ENCODE measurements at regions not wholly inside any gene's neighbourhood (a gene's known extent, or its start where the extent isn't known, plus 50 kb on each side); places are given as distances from the start of the nearest gene placed in this dataset.

- TF ChIP-seq FOXA1 (IDR thresholded peaks at IDR 0.05) (no peak), PKNOX1 (IDR thresholded peaks at IDR 0.05) (no peak), ELF4 (IDR thresholded peaks at IDR 0.05) (no peak), SUZ12 (IDR thresholded peaks at IDR 0.05) (no peak), NFRKB (IDR thresholded peaks at IDR 0.05) (no peak), FOXM1 (IDR thresholded peaks at IDR 0.05; ENCODE audit: borderline replicate concordance) (no peak), HDGF (IDR thresholded peaks at IDR 0.05; ENCODE audit: borderline replicate concordance) (no peak), ARNT (IDR thresholded peaks at IDR 0.05) (no peak), LEF1 (IDR thresholded peaks at IDR 0.05; ENCODE audit: borderline replicate concordance) (no peak), CTBP1 (IDR thresholded peaks at IDR 0.05; ENCODE audit: borderline replicate concordance) (no peak), BHLHE40 (IDR thresholded peaks at IDR 0.05; ENCODE audit: borderline replicate concordance) (no peak), ZNF384 (IDR thresholded peaks at IDR 0.05) (no peak), SP1 (IDR thresholded peaks at IDR 0.05) (no peak), FOXK2 (IDR thresholded peaks at IDR 0.05) (no peak), L3MBTL2 (conservative IDR thresholded peaks at IDR 0.05) (no peak), TARDBP (IDR thresholded peaks at IDR 0.05) (no peak)
- DNase-seq (ENCODE audit: extremely low spot score), result no peak
- CTCF ChIA-PET, result no interaction called here
- POLR2A ChIA-PET, result no interaction called here
Observed at GRCh38 chr13:65615506-65615905, 1614.6 kb downstream of the PCDH9 start.

- ChIA-PET POLR2A (no interaction called here), CTCF (interaction anchor here (0.9 to 1.0 kb wide), 2 partner anchors 16 to 18 kb away, joined by 3 to 4 read pairs; no protein-coding TSS in a partner anchor)
- TF ChIP-seq LEF1 (IDR thresholded peaks at IDR 0.05; ENCODE audit: borderline replicate concordance), result no peak
- TF ChIP-seq SUZ12 (IDR thresholded peaks at IDR 0.05), result no peak
- peak; percentile 67 for DNase-seq (ENCODE audit: extremely low spot score)
Observed at GRCh38 chr13:65613004-65613403, 1617.1 kb downstream of the PCDH9 start.

GRCh38 chr13:65609350-65609749 lies 1620.8 kb downstream of the PCDH9 start:
- ChIA-PET CTCF (no interaction called here), POLR2A (no interaction called here)
- DNase-seq (ENCODE audit: extremely low spot score), result no peak
- TF ChIP-seq ARNT (IDR thresholded peaks at IDR 0.05) (no peak), TARDBP (IDR thresholded peaks at IDR 0.05) (no peak), L3MBTL2 (conservative IDR thresholded peaks at IDR 0.05) (no peak), FOXA1 (IDR thresholded peaks at IDR 0.05) (no peak), NFRKB (IDR thresholded peaks at IDR 0.05) (no peak), PKNOX1 (IDR thresholded peaks at IDR 0.05) (no peak), LEF1 (IDR thresholded peaks at IDR 0.05; ENCODE audit: borderline replicate concordance) (no peak), HDGF (IDR thresholded peaks at IDR 0.05; ENCODE audit: borderline replicate concordance) (no peak), CTBP1 (IDR thresholded peaks at IDR 0.05; ENCODE audit: borderline replicate concordance) (no peak), SUZ12 (IDR thresholded peaks at IDR 0.05) (no peak), FOXM1 (IDR thresholded peaks at IDR 0.05; ENCODE audit: borderline replicate concordance) (no peak), SP1 (IDR thresholded peaks at IDR 0.05) (no peak), FOXK2 (IDR thresholded peaks at IDR 0.05) (no peak), BHLHE40 (IDR thresholded peaks at IDR 0.05; ENCODE audit: borderline replicate concordance) (no peak), ZNF384 (IDR thresholded peaks at IDR 0.05) (no peak), ELF4 (IDR thresholded peaks at IDR 0.05) (no peak)

GRCh38 chr13:65606622-65607021 lies 1623.5 kb downstream of the PCDH9 start:
- DNase-seq (ENCODE audit: extremely low spot score), result no peak
- ChIA-PET POLR2A (no interaction called here), CTCF (no interaction called here)
- no peak for TF ChIP-seq FOXA1 (IDR thresholded peaks at IDR 0.05)
- 0 out of 2 replicates have a peak, but pooled peaks have one; percentile 32 for TF ChIP-seq LEF1 (IDR thresholded peaks at IDR 0.05; ENCODE audit: borderline replicate concordance)

- TF ChIP-seq SUZ12 (IDR thresholded peaks at IDR 0.05) (no peak), BHLHE40 (IDR thresholded peaks at IDR 0.05; ENCODE audit: borderline replicate concordance) (0 out of 2 replicates have a peak, but pooled peaks have one; percentile 8), HDGF (IDR thresholded peaks at IDR 0.05; ENCODE audit: borderline replicate concordance) (no peak), FOXK2 (IDR thresholded peaks at IDR 0.05) (no peak), NFRKB (IDR thresholded peaks at IDR 0.05) (no peak), PKNOX1 (IDR thresholded peaks at IDR 0.05) (no peak)
- CTCF ChIA-PET, result no interaction called here
Observed at GRCh38 chr13:65605396-65605795, 1624.7 kb downstream of the PCDH9 start.

GRCh38 chr13:65603160-65603559 lies 1627.0 kb downstream of the PCDH9 start:
- TF ChIP-seq ZNF384 (IDR thresholded peaks at IDR 0.05), result no peak
- no peak for TF ChIP-seq HDGF (IDR thresholded peaks at IDR 0.05; ENCODE audit: borderline replicate concordance)
- TF ChIP-seq BHLHE40 (IDR thresholded peaks at IDR 0.05; ENCODE audit: borderline replicate concordance), result no peak
- TF ChIP-seq FOXK2 (IDR thresholded peaks at IDR 0.05), result no peak
- TF ChIP-seq NFRKB (IDR thresholded peaks at IDR 0.05), result no peak
- no peak for TF ChIP-seq L3MBTL2 (conservative IDR thresholded peaks at IDR 0.05)
- no peak for TF ChIP-seq ELF4 (IDR thresholded peaks at IDR 0.05)
- TF ChIP-seq FOXA1 (IDR thresholded peaks at IDR 0.05), result no peak
- TF ChIP-seq PKNOX1 (IDR thresholded peaks at IDR 0.05), result no peak
- TF ChIP-seq SP1 (IDR thresholded peaks at IDR 0.05), result no peak
- no peak for TF ChIP-seq SUZ12 (IDR thresholded peaks at IDR 0.05)
- no peak for TF ChIP-seq FOXM1 (IDR thresholded peaks at IDR 0.05; ENCODE audit: borderline replicate concordance)
- no peak for TF ChIP-seq CTBP1 (IDR thresholded peaks at IDR 0.05; ENCODE audit: borderline replicate concordance)
- no peak for TF ChIP-seq ARNT (IDR thresholded peaks at IDR 0.05)
- no peak for TF ChIP-seq TARDBP (IDR thresholded peaks at IDR 0.05)
- no peak for TF ChIP-seq LEF1 (IDR thresholded peaks at IDR 0.05; ENCODE audit: borderline replicate concordance)
- CTCF ChIA-PET, result no interaction called here
- DNase-seq (ENCODE audit: extremely low spot score), result no peak
- POLR2A ChIA-PET, result no interaction called here

More at GRCh38 chr13:65605396-65605795, 1624.7 kb downstream of the PCDH9 start:
- no peak for DNase-seq (ENCODE audit: extremely low spot score)
- POLR2A ChIA-PET, result no interaction called here

All from HEK293T (cell line).